ENCODE measurements at regions not wholly inside any gene's neighbourhood (a gene's known extent, or its start where the extent isn't known, plus 50 kb on each side); places are given as distances from the start of the nearest gene placed in this dataset.
A peak's percentile ranks its signal among the peaks of the same experiment; 100 is the strongest.
"Not testable (repeated sequence)": the region's sequence is repeated elsewhere in the genome, so short reads cannot be mapped to it uniquely, and the experiment has no call there.

DNA sequence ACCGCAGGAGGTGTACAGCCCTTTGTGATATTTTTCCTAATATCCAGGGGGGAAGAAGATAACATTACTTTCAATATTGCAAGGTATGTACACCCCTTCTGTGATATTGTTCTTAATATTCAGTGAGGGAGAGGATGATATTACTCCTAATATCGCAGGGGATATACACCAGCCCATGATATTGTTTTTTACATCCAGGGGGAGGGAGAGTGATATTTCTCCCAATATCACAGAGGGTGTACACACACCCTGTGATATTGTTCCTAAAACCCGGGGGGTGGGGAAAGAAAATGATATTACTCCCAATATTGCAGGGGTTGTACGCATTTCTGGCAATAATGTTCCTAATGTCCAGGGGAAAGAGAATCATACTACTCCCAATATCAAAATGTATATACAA lies 58.0 kb upstream of the SLC25A48 start:
- DNase-seq = no peak

DNA sequence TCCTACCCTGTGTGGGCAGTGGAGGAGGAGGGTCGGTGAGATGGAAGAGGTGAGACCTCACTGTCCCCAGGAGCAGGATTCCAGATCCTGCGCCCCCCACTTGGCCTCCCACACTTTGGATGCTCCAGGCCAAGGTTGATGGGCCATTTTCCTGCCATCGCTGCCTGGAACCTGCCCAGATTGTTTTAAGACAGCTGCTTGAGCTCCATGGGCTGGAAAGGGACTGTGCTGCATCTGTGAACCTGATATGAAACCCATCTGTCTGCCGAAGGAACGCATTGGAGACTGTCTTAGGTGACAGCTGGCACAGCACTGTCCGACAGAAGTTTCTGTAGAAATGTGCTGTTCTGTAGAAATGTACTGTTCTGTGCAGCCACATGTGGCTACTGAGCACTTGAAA lies 72.7 kb upstream of the SLC25A48 start:
- no peak for DNase-seq

DNA sequence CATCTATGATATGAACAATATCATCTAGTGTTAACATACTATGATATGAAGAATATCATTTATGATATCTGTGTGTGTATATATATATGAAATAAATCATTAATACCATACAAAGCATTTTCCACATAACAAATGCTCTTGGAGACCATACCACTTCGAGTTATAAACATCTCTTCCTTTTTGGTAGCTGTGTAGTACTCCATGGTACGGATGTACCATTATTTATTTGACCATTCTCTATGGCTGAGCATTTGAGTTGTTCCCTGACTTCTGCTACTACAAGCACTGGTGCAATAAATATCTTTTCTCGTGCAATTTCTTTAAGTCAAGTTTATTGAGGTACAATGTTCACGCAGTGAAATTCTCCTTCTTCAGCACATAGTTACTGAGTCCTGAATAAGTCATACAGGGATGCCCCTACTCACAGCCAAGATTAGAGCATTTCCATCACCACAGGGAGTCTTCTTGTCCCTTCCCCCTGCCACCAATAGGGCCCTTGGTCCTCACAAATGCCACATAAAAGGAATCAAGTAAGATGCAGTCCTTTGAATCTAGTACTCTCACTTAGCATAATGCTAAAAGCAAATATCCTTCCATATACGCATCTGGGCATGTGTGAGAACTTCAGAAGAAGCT lies 75.2 kb upstream of the SLC25A48 start:
- DNase-seq = no peak

DNA sequence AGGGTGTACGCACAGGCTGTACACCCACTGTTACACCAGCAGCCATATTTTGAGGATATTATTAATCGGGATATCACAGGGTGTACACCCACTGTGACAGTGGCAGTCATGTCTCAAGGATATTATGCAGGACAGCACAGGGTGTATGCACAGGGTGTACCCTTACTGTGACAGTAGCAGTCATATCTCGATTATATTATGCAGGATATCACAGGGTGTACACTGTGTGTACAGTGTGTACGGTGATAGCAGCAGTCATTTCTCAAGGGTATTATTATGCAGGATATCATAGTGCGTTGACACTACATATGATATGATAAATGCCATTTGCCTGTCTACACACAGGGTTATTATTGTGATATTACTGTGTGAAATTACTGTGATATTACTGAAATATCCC lies 80.5 kb upstream of the SLC25A48 start:
- no peak for DNase-seq

DNA sequence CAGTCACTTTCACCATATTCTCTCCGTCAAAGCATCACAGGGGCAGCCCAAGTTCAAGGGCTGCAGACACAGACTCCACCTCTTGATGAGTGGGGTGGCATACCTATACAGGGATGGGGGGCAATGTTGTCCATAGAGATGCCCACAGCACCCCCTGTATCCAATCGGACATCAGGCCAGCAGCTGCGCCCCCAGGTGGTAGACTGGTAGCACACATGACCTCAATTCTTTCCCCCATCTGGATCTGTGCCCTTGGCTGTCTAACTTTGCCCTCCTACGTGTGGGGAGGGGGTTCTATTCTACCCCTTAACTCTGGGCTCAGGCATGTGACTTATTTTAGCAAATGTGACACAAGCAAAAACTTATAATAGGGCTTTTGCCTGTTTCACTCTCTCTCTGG lies 84.0 kb upstream of the SLC25A48 start:
- DNase-seq = peak; percentile 15

DNA sequence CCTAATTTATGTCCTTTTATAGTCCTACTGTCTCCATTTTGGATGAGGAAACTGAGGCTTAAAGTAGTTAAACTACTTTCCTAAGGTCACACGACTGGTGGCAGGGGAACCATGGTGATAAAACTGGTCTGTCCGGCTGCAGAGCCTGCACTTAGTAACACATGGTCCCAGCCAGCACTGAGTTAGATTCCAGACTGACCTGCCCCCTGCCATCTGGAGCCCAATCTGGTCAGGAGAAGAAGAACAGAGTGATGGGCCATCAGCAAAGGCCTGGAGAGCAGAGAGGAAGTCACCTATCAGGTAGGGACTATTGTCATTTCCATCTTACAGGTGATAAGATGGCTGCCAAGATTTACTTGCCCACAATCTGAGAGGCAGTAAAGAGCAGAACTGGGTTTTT lies 86.6 kb upstream of the SLC25A48 start:
- DNase-seq = no peak

DNA sequence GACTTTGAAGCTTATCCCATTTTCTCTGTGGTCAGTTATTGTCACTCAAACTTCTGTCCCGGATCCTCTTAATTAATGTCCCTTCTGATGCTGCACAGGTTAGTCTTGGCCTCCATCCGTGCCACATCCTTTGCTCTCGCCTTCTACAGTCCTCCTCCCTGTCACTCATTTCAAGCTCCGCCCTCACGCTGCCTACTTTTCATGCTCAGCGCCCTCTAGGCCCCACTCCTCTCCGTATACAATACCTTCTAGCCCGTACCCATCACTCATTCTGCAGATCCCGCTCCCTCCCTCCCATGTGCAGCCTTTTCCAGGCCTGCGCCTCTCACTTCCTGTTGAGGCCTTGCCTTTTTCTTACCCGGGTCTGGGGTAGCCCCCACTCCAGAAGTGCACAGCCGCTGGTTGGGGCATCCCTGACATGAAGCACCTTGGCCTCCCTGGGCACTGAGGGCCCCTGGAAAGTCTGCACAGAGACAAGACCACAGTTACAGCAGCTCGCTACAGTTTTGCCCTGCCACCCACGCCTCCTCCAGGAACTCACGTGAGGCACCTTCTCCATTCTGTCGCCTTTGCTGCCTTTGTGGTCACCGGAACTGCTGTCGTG lies 88.5 kb upstream of the SLC25A48 start:
- DNase-seq = no peak

DNA sequence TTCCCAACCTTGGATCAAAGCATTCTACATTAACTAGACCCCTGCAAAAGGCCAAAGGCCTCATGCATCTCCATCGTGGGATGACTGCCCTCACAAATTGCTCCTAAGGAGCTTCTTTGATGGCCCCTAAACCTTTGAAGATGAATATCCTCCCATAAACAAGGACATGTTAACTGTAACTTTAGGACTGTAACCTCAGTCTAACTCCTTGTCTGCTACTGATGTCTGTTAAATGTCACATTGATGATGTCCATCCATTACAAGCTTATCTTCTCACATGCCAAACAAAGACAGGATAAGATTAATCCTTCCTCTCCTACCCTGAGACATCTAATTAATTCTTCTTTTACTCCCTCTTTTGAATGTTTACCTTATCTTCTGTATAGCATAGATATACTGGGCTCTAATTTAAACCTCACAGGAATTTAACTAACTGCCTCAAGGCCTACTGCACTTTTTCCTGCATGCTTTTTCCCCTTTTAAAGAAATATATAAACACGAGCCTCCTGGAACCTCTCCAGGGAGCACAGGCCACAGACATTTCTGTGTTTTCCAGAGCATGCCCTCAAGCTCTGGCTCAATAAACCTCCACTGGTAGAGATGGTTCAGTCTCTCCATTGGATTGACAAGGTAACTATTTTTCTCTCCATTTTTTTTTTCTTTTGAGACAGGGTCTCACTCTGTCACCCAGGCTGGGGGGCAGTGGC lies 90.6 kb upstream of the SLC25A48 start:
- DNase-seq = no peak

DNA sequence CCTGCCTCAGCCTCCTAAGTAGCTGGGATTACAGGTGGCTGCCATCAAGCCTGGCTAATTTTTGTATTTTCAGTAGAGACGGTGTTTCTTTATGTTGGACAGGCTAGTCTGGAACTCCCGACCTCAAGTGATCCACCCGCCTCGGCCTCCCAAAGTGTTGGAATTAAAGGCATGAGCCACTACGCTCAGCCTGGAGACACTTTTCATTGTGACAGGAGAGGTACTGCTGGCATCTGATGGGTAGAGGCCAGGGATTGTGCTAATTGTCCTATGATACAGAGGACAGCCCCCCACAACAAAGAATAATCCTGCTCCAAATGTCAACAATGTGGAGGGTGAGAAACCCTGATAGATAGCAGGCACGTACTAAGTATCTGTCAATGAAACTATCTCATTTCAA lies 91.3 kb upstream of the SLC25A48 start:
- DNase-seq = no peak

DNA sequence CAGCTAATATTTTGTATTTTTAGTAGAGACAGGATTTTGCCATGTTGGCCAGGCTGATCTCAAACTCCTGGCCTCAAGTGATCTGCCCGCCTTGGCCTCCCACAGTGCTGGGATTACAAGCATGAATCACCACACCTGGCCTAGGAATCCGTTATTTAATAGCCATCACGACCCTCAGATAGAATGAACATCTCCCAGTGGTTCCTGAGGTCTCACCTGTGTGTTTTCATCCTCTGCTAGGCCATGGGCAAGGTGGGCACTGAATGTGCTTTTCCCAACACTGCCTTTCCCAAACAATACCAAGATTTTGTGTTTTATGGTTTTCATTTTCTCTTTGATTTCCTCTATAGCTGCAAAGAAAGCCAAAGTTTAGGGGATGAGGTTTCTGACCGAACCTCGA lies 92.2 kb upstream of the SLC25A48 start:
- not testable (repeated sequence) for DNase-seq

DNA sequence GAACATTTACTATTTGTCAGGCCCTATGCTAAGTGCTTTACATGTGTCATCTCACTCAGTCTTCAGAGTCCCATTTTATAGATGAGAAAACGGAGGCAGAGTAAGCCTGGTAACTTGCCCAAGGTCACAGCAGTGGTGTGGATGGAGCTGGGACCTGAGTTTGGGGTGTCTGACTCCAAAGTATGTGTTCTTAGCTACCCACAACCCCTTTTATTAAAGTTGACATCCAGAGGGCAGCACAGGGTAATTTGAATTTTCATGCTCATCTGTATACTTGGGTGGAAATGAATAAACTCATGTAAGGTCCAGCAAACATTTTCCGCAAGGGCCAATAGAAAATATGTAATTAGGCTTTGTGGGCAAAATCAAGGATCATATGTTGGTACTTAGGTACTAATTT lies 93.4 kb upstream of the SLC25A48 start:
- DNase-seq = peak; percentile 27

DNA sequence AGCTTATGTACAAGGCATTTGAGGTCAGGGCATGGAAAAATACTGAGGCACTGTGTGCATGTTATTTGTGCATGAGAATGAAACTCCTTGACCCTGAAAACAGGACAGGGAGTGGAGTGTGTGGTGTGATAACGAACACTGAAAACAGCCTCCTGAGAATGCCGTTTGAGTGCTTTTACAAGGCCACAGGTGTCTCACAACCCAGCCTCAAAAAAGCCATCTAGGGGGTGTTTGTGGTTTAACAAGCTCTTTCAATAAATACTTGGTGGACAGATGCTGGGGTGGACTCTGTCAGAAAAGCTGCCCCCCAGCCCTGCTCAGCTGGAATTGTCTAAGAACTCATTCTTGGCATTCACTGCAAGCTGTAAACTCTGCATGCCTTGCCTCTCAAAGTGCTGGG lies 94.0 kb upstream of the SLC25A48 start:
- DNase-seq = no peak

DNA sequence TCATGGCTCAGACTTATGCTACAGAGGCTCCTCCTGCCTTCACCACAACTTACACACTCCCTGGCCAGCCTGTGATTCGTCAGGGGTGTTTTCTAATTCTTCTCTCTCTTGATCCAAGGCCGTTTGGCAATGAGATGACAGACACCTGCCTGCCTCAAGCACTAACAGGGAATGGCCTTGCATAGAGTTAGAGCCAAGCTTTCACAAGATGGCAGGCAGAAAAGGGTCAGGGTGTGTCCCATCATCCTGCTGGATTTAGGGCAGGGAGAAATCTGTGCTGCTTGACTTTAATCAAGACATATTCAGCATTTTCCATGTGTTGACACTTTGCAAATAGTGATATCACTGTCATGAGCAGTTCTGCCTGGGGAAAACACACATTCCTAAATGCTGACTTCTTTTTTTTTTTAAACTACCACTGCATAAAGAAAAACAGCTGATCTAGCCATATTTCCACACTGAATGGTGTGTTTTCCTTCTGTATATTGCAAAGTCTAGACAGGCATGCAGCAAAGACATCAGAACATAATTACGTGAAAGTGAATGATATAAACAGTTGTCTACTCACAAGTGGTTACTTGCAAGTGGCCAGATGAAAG lies 95.0 kb upstream of the SLC25A48 start:
- DNase-seq = no peak

DNA sequence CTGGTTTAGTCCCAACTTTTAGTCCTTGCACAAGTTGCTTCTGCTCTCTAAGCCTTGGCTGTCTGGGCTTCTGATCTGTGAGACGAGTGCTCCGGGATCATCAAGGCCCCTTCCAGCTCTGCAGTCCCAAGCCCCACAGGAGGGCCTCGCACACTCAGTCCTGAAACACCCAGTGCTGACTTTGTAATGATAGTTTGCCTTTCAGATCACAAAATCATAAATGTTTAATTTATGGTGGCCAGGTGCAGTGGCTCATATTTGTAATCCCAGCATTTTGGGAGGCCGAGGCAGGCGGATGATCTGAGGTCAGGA lies 95.9 kb upstream of the SLC25A48 start:
- no peak for DNase-seq

DNA sequence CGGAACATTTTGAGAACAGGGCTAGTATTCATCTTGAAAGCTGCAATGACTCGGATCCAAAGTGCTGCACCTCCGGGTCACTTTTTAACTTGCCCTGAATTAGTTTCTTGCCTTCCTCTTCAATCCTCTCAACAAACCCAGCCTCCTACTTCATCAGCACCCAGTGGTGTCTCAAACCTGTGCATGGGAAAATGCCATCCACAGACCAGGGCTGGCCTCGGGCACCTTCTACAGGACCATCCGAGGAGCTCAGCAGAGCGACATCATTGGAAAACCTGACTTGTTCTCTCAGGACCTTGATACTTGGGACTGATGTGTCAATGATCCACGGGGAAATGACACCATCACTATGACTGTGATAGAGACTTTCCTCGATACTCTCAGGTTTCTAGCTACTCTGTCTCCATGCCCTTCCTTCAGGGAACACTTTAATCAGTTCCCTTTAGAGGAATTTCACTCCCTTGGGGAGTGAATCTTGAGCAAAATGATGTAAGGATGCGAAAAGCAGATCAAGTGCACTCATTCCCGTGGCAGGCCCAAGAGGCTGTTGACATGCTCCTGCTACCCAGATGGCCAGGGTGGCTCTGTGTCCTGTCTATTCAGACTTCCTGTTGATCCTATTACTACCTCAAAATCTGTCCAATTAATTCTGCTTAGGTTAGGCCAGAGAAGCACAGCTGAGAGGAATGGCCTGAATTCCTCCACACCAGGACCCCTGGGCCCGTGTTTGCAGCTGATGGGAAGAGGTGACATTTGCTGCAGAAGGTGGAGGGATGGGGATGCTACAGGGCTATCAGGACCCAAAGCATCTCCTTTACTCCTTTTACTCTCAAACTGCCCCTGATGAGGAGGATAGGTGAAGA lies 96.5 kb upstream of the SLC25A48 start:
- DNase-seq = no peak

DNA sequence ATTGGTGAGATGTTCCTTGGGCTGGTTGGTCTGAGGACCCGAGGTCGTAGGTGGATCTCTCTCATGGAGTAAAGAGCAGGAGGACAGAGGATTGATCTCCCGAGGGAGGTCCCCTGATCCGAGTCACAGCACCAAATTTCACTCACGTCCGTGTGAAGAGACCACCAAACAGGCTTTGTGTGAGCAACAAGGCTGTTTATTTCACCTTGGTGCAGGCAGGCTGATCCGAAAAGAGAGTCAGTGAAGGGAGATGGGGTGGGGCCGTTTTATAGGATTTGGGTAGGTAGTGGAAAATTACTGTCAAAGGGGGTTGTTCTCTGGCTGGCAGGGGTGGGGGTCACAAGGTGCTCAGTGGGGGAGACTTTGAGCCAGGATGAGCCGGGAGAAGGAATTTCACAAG lies 97.5 kb upstream of the SLC25A48 start:
- not testable (repeated sequence) for DNase-seq

DNA sequence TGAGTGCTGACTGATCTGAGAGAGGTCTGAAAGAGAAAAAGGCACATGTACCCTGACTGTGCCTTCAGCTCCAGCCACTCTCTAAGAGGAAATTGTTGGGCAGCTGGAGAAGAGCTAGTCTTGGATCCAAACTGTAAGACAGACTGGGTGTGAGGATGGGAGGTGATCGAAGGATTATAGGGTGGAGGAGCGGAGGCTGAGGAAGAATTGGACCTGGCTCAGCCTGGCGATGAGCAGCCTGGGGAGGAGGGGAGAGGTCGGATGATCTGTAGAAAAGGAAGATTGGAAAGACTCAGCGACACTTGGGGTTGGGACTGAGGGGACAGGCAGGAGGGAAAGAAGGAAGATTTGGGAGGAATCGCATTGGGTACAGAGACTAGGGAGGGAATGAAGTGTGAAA lies 98.6 kb upstream of the SLC25A48 start:
- DNase-seq = no peak

DNA sequence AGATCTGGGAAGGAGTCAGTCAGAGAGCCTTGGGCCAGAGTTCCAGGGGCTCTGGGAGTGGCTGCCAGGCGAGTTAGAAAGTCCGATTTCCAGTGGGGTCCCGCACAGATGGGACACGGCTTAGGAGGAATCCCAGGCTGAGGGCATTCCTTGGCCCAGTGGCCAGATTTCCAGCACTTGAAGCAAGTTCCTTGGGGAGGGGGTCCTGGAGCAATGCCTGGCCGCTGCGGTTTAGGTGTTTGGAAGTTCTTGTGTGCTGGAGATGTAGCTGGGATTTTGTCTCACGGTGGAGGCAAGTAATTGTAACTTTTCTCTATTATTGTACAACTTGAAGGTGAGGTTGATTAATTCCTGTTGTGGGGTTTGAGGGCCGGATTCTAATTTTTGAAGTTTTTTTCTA lies 99.5 kb upstream of the SLC25A48 start:
- DNase-seq = not testable (repeated sequence)

DNA sequence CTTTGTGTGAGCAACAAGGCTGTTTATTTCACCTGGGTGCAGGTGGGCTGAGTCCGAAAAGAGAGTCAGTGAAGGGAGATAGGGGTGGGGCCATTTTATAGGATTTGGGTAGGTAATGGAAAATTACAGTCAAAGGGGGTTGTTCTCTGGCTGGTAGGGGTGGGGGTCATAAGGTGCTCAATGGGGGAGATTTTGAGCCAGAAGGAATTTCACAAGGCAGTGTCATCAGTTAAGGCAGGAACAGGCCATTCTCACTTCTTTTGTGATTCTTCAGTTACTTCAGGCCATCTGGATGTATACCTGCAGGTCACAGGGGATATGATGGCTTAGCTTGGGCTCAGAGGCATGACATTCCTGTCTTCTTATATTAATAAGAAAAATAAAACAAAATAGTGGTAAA lies 103.4 kb upstream of the SLC25A48 start:
- not testable (repeated sequence) for DNase-seq

DNA sequence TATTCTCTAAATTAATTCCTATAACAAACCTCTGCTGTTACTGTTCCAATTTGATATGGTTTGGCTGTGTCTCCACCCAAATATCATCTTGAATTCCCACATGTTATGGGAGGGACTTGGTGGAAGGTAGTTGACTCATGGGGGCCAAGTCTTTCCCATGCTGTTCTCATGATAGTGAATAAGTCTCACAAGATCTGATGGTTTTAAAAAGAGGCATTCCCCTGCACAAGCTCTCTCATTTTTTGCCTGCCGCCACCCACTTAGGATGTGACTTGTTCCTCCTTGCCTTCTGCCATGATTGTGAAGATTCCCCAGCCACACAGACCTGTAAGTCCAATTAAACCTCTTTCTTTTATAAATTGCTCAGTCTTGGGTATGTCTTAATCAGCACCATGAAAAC lies 104.3 kb upstream of the SLC25A48 start:
- DNase-seq = not testable (repeated sequence)

DNA sequence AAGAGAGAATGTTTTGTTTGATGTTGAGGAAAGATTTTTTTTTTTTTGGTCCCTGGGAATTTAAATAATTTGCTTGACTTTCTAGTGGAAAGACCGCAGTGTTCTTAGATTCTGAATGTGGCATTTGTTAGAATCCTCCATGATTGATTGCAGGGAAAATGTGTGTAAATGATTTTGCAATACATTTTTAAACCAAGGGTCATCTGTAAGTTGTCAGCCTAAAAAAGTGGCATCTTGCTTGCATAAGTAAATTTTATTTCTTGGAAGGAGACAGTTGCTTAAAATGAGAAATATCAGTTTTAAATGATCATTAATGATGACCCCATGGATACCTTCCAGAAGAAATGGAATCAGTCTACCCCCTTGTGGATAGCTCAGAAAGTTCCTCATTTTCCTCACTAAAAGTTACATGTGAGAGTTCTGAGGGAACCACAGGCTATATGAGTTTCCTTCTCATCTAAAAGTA lies 105.1 kb upstream of the SLC25A48 start:
- DNase-seq = peak; percentile 43

DNA sequence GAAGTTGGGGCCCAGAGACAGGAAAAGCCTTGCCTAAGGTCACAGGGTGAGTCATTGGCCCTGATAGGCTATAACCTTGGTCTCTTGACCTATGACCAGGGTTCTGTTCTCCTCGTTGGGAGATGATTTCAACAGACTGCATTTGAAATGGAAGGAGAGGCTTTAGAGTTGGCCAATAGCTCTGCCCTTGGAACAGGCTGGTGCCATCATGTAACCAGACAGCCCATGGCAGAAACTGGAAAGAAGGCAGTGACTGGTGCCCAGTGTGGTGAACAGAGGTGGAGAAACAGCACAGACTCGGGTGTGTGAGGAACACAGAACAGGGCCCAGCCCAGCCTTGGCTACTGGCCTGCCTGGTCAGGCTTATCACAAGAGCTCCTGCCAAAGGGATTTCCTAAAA lies 109.8 kb upstream of the SLC25A48 start:
- DNase-seq = no peak

DNA sequence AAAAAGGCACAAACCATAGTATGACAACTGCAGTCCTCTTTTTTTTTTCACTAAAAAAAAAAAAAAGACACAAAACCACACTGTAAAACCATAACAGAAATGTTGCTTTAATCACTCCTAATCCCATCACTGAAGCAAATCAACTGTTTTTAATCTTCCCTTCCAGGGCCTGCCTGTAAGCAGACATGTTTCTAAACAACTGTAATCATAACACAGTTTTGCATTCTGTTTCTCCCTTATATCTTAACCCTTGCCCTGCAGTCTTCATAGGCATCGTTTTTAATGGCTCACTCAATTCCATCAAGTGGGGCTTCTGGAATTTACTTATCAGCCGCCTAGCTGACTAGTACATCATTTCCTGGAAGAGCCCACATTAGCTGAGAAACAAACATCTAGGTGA lies 111.0 kb upstream of the SLC25A48 start:
- no peak for DNase-seq
